Limb (tissue), 2 donors: ENCODE measurements at regions not wholly inside any gene's neighbourhood (a gene's known extent, or its start where the extent isn't known, plus 50 kb on each side); places are given as distances from the start of the nearest gene placed in this dataset.
"Not testable (repeated sequence)": the region's sequence is repeated elsewhere in the genome, so short reads cannot be mapped to it uniquely, and the experiment has no call there.

Experiments
- DNase-seq, 2 donors: peaks; one replicate each; pipeline ENCODE4 v3.0.0-alpha.2; 2016; ENCODE audit errors: extremely low spot score in 2 of 2

GRCh38 chr11:71101606-71102005 lies 150.8 kb downstream of the SHANK2 start:
- DNase-seq: no peak

- no peak for DNase-seq
Observed at GRCh38 chr11:71101046-71101445, 151.3 kb downstream of the SHANK2 start.

GRCh38 chr11:71098776-71099175 lies 153.6 kb downstream of the SHANK2 start:
- DNase-seq: no peak

- DNase-seq: no peak
Observed at GRCh38 chr11:71097506-71098240, 154.7 kb downstream of the SHANK2 start.

- no peak for DNase-seq
Observed at GRCh38 chr11:71096751-71097388, 155.5 kb downstream of the SHANK2 start.

GRCh38 chr11:71095294-71095850 lies 157.0 kb downstream of the SHANK2 start:
- no peak for DNase-seq

GRCh38 chr11:71094296-71095077 lies 157.9 kb downstream of the SHANK2 start:
- DNase-seq: no peak

GRCh38 chr11:71093783-71094182 lies 158.6 kb downstream of the SHANK2 start:
- DNase-seq: no peak

- DNase-seq: no peak
Observed at GRCh38 chr11:71091506-71092265, 160.7 kb downstream of the SHANK2 start.

GRCh38 chr11:71089571-71089970 lies 162.8 kb downstream of the SHANK2 start:
- DNase-seq: no peak

GRCh38 chr11:71088314-71089215 lies 163.8 kb downstream of the SHANK2 start:
- not testable (repeated sequence) for DNase-seq

- peak; percentile 15 to 76 for DNase-seq
Observed at GRCh38 chr11:71086687-71087258, 165.6 kb downstream of the SHANK2 start.

GRCh38 chr11:71084306-71085012 lies 167.9 kb downstream of the SHANK2 start:
- no peak for DNase-seq

GRCh38 chr11:71083105-71083504 lies 169.3 kb downstream of the SHANK2 start:
- no peak for DNase-seq

- no peak for DNase-seq
Observed at GRCh38 chr11:71082454-71082853, 169.9 kb downstream of the SHANK2 start.

GRCh38 chr11:71081704-71082230 lies 170.6 kb downstream of the SHANK2 start:
- DNase-seq: no peak

- DNase-seq: peak; percentile 51 to 85
Observed at GRCh38 chr11:71080239-71081097, 171.9 kb downstream of the SHANK2 start.

GRCh38 chr11:71079795-71080194 lies 172.6 kb downstream of the SHANK2 start:
- no peak for DNase-seq
